Keratinocyte (primary cell): ENCODE measurements at regions not wholly inside any gene's neighbourhood (a gene's known extent, or its start where the extent isn't known, plus 50 kb on each side); places are given as distances from the start of the nearest gene placed in this dataset.

Source experiments
- DNase-seq: peaks from one replicate; pipeline ENCODE4 v3.0.0-alpha.2; 2011; ENCODE audit warnings: low read depth, missing footprints, low spot score
- FAIRE-seq: peaks from 2 replicates; lab custom pipeline; 2011; peaks lifted over from hg19 to GRCh38; lab: Jason Lieb, UNC
- H2AFZ ChIP-seq: 2 replicates; pipeline ENCODE4 v1.6.0; 2012; ENCODE audit warnings: low read length, control low read depth, inconsistent platforms; ENCODE audit not compliant: control insufficient read depth
- H3K27ac ChIP-seq: 2 replicates; pipeline ENCODE4 v1.5.1; 2011; ENCODE audit warnings: low read length; ENCODE audit not compliant: control insufficient read depth, insufficient read depth
- H3K27me3 ChIP-seq: 3 replicates; pipeline ENCODE4 v1.6.0; 2011; ENCODE audit warnings: low read length; ENCODE audit not compliant: control insufficient read depth, insufficient read depth; ENCODE audit errors: extremely low read depth
- H3K36me3 ChIP-seq, 2 experiments: 2 replicates in 1 of 2; 3 replicates in 1 of 2; pipeline ENCODE4 v1.5.1; 2011; ENCODE audit warnings: low read length in 2 of 2, mild to moderate bottlenecking in 1 of 2; ENCODE audit not compliant: control insufficient read depth in 2 of 2, insufficient read depth in 2 of 2; ENCODE audit errors: extremely low read depth in 1 of 2
- H3K4me1 ChIP-seq: 3 replicates; pipeline ENCODE4 v1.5.1; 2011; ENCODE audit warnings: low read length; ENCODE audit not compliant: control insufficient read depth, insufficient read depth; ENCODE audit errors: extremely low read depth
- H3K4me2 ChIP-seq: 3 replicates; pipeline ENCODE4 v1.6.0; 2011; ENCODE audit warnings: low read depth, low read length; ENCODE audit not compliant: control insufficient read depth, insufficient read depth; ENCODE audit errors: extremely low read depth
- H3K4me3 ChIP-seq, 3 experiments: fragments of 200-600 bp in 1 of 3; sonication (generic) in 1 of 3; 2 replicates in 2 of 3; 3 replicates in 1 of 3; pipeline ENCODE4 v1.5.1; 2011 to 2016; ENCODE audit warnings: low read length in 3 of 3, mild to moderate bottlenecking in 3 of 3, control low read depth in 2 of 3, inconsistent platforms in 1 of 3, low read depth in 1 of 3, mixed read lengths in 1 of 3, mixed run types in 1 of 3, moderate library complexity in 1 of 3; ENCODE audit not compliant: control insufficient read depth in 2 of 3, insufficient read depth in 2 of 3; ENCODE audit errors: extremely low read depth in 1 of 3
- H3K79me2 ChIP-seq: 2 replicates; pipeline ENCODE4 v1.6.0; 2012; ENCODE audit warnings: low read length; ENCODE audit not compliant: control insufficient read depth, insufficient read depth
- H3K9ac ChIP-seq: 3 replicates; pipeline ENCODE4 v1.6.0; 2011; ENCODE audit warnings: low read length; ENCODE audit not compliant: control insufficient read depth, insufficient read depth; ENCODE audit errors: extremely low read depth
- H3K9me1 ChIP-seq: 3 replicates; pipeline ENCODE4 v1.6.0; 2011; ENCODE audit warnings: low read length; ENCODE audit not compliant: control insufficient read depth, insufficient read depth; ENCODE audit errors: extremely low read depth
- H3K9me3 ChIP-seq: 2 replicates; pipeline ENCODE4 v1.5.1; 2012; ENCODE audit warnings: low read depth, low read length; ENCODE audit not compliant: control insufficient read depth
- H4K20me1 ChIP-seq: 3 replicates; pipeline ENCODE4 v1.6.0; 2011; ENCODE audit warnings: low read length; ENCODE audit not compliant: control insufficient read depth, insufficient read depth; ENCODE audit errors: extremely low read depth
- EZH2 ChIP-seq: IDR thresholded peaks from one replicate; pipeline ENCODE4 v1.6.1; 2012; ENCODE audit warnings: inconsistent platforms, mild to moderate bottlenecking, low read length, moderate library complexity
- dilution Hi-C: fragments of 300-500 bp; cut with MboI; formaldehyde crosslinking; loops from one replicate; pipeline ENCODE4 v1.7.0; 2020; ENCODE audit warnings: low sequenced_read_pairs; ENCODE audit not compliant: extremely low pct_ligation_motif_present
- TF ChIP-seq, protein P1 (sequence below), 3 experiments: IDR thresholded peaks in 1 of 3; conservative IDR thresholded peaks in 1 of 3; optimal IDR thresholded peaks in 1 of 3; 2 replicates in 2 of 3; 3 replicates in 1 of 3; pipeline versions ENCODE3 to v1.5.1; 2011; ENCODE audit warnings: low read length in 3 of 3, mild to moderate bottlenecking in 3 of 3, moderate library complexity in 2 of 3, control low read depth in 1 of 3, inconsistent platforms in 1 of 3; ENCODE audit not compliant: insufficient read depth in 2 of 3; ENCODE audit errors: extremely low read depth in 1 of 3

DNA sequence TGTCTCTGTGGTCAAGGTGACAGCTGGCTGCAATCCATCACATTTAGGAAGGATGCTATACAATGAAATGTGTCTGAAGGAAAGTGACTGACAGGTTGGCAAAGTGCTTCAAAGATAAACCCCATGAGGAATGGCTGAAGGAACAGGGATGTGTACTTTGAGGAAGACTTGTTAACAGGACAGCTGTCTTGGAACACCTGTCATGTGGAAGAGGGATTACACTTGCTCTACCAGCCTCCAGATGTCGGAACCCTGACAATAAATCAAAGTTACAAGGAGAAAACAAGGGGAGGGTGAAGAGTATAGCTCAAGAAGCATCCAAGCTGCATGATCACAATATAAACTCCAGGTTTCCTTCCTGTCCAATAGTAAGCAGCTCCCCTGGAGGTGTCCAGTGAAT is 147.8 kb upstream of the TMCC3 start:
- no peak overlapping the region for H3K27ac ChIP-seq
- no peak overlapping the region for H3K4me2 ChIP-seq
- H3K4me3 ChIP-seq = no peak overlapping the region
- no peak overlapping the region for H3K9ac ChIP-seq
- dilution Hi-C loops = no loop called here
- H3K9me3 ChIP-seq = no peaks in the 10 kb centered on the region
- peaks cover 30% of the 10 kb centered on the region for H3K4me1 ChIP-seq
- H2AFZ ChIP-seq = no peak overlapping the region
- no peaks in the 10 kb centered on the region for H3K36me3 ChIP-seq
- no peak for TF ChIP-seq EZH2
- TF ChIP-seq, protein P1, sequence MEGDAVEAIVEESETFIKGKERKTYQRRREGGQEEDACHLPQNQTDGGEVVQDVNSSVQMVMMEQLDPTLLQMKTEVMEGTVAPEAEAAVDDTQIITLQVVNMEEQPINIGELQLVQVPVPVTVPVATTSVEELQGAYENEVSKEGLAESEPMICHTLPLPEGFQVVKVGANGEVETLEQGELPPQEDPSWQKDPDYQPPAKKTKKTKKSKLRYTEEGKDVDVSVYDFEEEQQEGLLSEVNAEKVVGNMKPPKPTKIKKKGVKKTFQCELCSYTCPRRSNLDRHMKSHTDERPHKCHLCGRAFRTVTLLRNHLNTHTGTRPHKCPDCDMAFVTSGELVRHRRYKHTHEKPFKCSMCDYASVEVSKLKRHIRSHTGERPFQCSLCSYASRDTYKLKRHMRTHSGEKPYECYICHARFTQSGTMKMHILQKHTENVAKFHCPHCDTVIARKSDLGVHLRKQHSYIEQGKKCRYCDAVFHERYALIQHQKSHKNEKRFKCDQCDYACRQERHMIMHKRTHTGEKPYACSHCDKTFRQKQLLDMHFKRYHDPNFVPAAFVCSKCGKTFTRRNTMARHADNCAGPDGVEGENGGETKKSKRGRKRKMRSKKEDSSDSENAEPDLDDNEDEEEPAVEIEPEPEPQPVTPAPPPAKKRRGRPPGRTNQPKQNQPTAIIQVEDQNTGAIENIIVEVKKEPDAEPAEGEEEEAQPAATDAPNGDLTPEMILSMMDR (optimal IDR thresholded peaks at IDR 0.05 in 1 of 3, IDR thresholded peaks at IDR 0.05 in 1 of 3, conservative IDR thresholded peaks at IDR 0.05 in 1 of 3; ENCODE audit: extremely low read depth in 1 of 3, insufficient read depth in 2 of 3, low read length in 3 of 3) = no peak
- H3K79me2 ChIP-seq = no peaks in the 10 kb centered on the region
- no peaks in the 10 kb centered on the region for H3K9me1 ChIP-seq
- H4K20me1 ChIP-seq = no peaks in the 10 kb centered on the region
- no peaks in the 10 kb centered on the region for H3K27me3 ChIP-seq
- FAIRE-seq = no peak
- DNase-seq = no peak

DNA sequence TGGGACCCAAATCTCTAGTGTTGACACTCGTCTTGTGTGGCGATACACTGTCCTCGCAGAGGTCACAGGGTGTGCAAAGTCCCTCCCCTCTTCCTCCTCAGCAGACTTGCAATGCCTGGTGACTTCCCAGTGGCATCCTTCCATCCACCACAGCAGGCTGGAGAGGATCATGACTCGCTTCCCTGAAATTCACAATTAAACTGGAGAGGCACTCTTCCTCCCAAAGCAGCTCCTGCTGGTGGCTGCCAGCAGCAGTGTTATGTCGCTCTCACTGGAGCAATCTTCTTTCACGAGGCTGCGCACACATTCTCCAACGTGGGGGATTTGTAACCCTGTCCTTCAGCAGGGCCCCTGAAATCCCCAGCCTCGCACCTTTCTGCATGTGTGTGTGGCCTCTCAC is 145.2 kb upstream of the TMCC3 start:
- dilution Hi-C loops = no loop called here
- H3K27ac ChIP-seq = no peak overlapping the region
- H3K9ac ChIP-seq = no peak overlapping the region
- no peak overlapping the region for H3K4me2 ChIP-seq
- FAIRE-seq (peak; percentile 78), DNase-seq (peak; percentile 28)
- no peaks in the 10 kb centered on the region for H3K9me3 ChIP-seq
- no peak overlapping the region for H3K4me3 ChIP-seq
- no peaks in the 10 kb centered on the region for H4K20me1 ChIP-seq
- TF ChIP-seq EZH2 = no peak
- TF ChIP-seq, protein P1 (optimal IDR thresholded peaks at IDR 0.05 in 1 of 3, IDR thresholded peaks at IDR 0.05 in 1 of 3, conservative IDR thresholded peaks at IDR 0.05 in 1 of 3; ENCODE audit: extremely low read depth in 1 of 3, insufficient read depth in 2 of 3, low read length in 3 of 3) = peak; percentile 31 to 38 (median 31)
- peak overlapping the region; percentile 44 for H2AFZ ChIP-seq
- no peaks in the 10 kb centered on the region for H3K79me2 ChIP-seq
- no peaks in the 10 kb centered on the region for H3K36me3 ChIP-seq
- no peaks in the 10 kb centered on the region for H3K27me3 ChIP-seq
- H3K4me1 ChIP-seq = peaks cover 35% of the 10 kb centered on the region
- H3K9me1 ChIP-seq = no peaks in the 10 kb centered on the region
